Psoas muscle (tissue), 7 donors: ENCODE measurements at regions not wholly inside any gene's neighbourhood (a gene's known extent, or its start where the extent isn't known, plus 50 kb on each side); places are given as distances from the start of the nearest gene placed in this dataset.

Experiments
- ATAC-seq, 4 donors: fragments of 200-7000 bp; cut with Tn5 transposase; one replicate each; pipeline ENCODE4 v1.9.1; 2020; ENCODE audit warnings: moderate library complexity in 3 of 4, mild to moderate bottlenecking in 2 of 4
- DNase-seq, 2 donors: peaks; one replicate each; pipeline ENCODE4 v3.0.0-alpha.2; 2020
- H3K27ac ChIP-seq: fragments of 200-600 bp; one replicate; pipeline ENCODE4 v1.8.0; 2022
- H3K27me3 ChIP-seq, 3 donors: fragments of 200-600 bp in 1 of 3; one replicate each; pipeline versions ENCODE4 v1.6.1 to v1.8.0; 2013 to 2022; ENCODE audit warnings: low read length in 2 of 3, mild to moderate bottlenecking in 2 of 3, moderate library complexity in 1 of 3; ENCODE audit not compliant: insufficient read depth in 3 of 3
- H3K36me3 ChIP-seq, 2 donors: fragments of 200-600 bp in 1 of 2; one replicate each; pipeline versions ENCODE4 v1.6.1 to v1.8.0; 2013 to 2022; ENCODE audit warnings: low read depth in 1 of 2, mild to moderate bottlenecking in 1 of 2, moderate library complexity in 1 of 2; ENCODE audit not compliant: insufficient read depth in 1 of 2
- H3K4me1 ChIP-seq: fragments of 200-600 bp; one replicate; pipeline ENCODE4 v1.8.0; 2022
- H3K4me3 ChIP-seq: fragments of 200-600 bp; one replicate; pipeline ENCODE4 v1.8.0; 2022; ENCODE audit warnings: mild to moderate bottlenecking
- H3K9me3 ChIP-seq: fragments of 200-600 bp; one replicate; pipeline ENCODE4 v1.8.0; 2022
- CTCF ChIP-seq: fragments of 200-600 bp; IDR thresholded peaks from one replicate; pipeline ENCODE4 v1.8.0; 2022; ENCODE audit warnings: antibody characterized with exemption
- whole genome bisulfite sequencing, 3 donors: extraction: QIAGEN DNeasy Blood & Tissue Kit; methylation state at CpG; one replicate each; pipeline versions ENCODE4 v1.1.6 to v1.1.7; 2013; 5-methylcytosine and 5-hydroxymethylcytosine counted together
- intact Hi-C, 2 donors: fragments of 100-400 bp; cut with DNase I; formaldehyde crosslinking; loops; one replicate each; pipeline versions ENCODE4 v1.11.0 to v1.14.2; 2022
- donor health status: healthy with polysubstance abuse.
- donor health status: DM: no; HTN: no; CAD: no; lungs with moderate emphysema.
- donor health status: Bipolar disorder and iron deficiency.
- donor health status: healthy.
- donor health status: DM: yes; HTN: yes; CAD: no.
- donor health status: DM: no; HTN: no; CAD: no.
- donor health status: DM: yes; HTN: yes; CAD: no.

GRCh38 chr3:139774560-139775302, 97.0 kb upstream of the NMNAT3 start:
- no peak overlapping the region for H3K4me3 ChIP-seq
- intact Hi-C loops, result no loop called here
- peaks cover 9% of the 10 kb centered on the region for H3K4me1 ChIP-seq
- peak; percentile 74 to 86 (median 80) for ATAC-seq
- peak overlapping the region; percentile 24 for H3K27ac ChIP-seq
- no peak for TF ChIP-seq CTCF
- WGBS, 3 donors, result 22 to 27% (median 22%) methylated on average over 7 of the region's 7 CpGs
- H3K27me3 ChIP-seq, result no peaks in the 10 kb centered on the region
- no peaks in the 10 kb centered on the region for H3K36me3 ChIP-seq
- DNase-seq, result peak; percentile 20 to 63
- H3K9me3 ChIP-seq, result no peaks in the 10 kb centered on the region

GRCh38 chr3:139772539-139773500, 95.0 kb upstream of the NMNAT3 start:
- WGBS, 3 donors, result 84 to 85% (median 84%) methylated on average over 7 of the region's 7 CpGs

GRCh38 chr3:139771331-139771730, 93.6 kb upstream of the NMNAT3 start:
- Histone ChIP-seq H3K9me3 (no peaks in the 10 kb centered on the region), H3K36me3 (no peaks in the 10 kb centered on the region), H3K4me3 (no peak overlapping the region), H3K27ac (no peak overlapping the region), H3K27me3 (no peaks in the 10 kb centered on the region), H3K4me1 (peaks cover 9% of the 10 kb centered on the region)
- intact Hi-C loops, result no loop called here
- TF ChIP-seq CTCF, result no peak
- WGBS, 3 donors, result 45 to 52% (median 48%) methylated on average over 2 of the region's 2 CpGs
- ATAC-seq, result no peak
- DNase-seq, result no peak

More at GRCh38 chr3:139772539-139773500, 95.0 kb upstream of the NMNAT3 start:
- Histone ChIP-seq H3K9me3 (no peaks in the 10 kb centered on the region), H3K4me1 (peaks cover 9% of the 10 kb centered on the region), H3K27ac (no peak overlapping the region), H3K36me3 (no peaks in the 10 kb centered on the region), H3K27me3 (no peaks in the 10 kb centered on the region), H3K4me3 (no peak overlapping the region)
- intact Hi-C loops, result no loop called here
- DNase-seq, result no peak
- ATAC-seq, result no peak
- no peak for TF ChIP-seq CTCF

GRCh38 chr3:139770577-139770976, 92.8 kb upstream of the NMNAT3 start:
- Histone ChIP-seq H3K27ac (no peak overlapping the region), H3K9me3 (no peaks in the 10 kb centered on the region), H3K27me3 (no peaks in the 10 kb centered on the region), H3K36me3 (no peaks in the 10 kb centered on the region), H3K4me1 (peaks cover 9% of the 10 kb centered on the region), H3K4me3 (no peak overlapping the region)
- no peak for DNase-seq
- intact Hi-C loops, result no loop called here
- TF ChIP-seq CTCF, result no peak
- WGBS, 3 donors, result 79 to 94% (median 93%) methylated on average over 7 of the region's 7 CpGs
- no peak for ATAC-seq
